GM19455 (cell line): ENCODE measurements at regions not wholly inside any gene's neighbourhood (a gene's known extent, or its start where the extent isn't known, plus 50 kb on each side); places are given as distances from the start of the nearest gene placed in this dataset.
A peak's percentile ranks its signal among the peaks of the same experiment; 100 is the strongest.

Experiments
- ATAC-seq: cut with Tn5 transposase; IDR thresholded peaks from one replicate; pipeline ENCODE4 v1.9.1; 2021; ENCODE audit not compliant: unreplicated experiment

- no peak for ATAC-seq
These were observed 58.4 kb downstream of the ARL4C start for GRCh38 chr2:234438305-234438977.

- ATAC-seq: no peak
These were observed 59.1 kb downstream of the ARL4C start for GRCh38 chr2:234437642-234438304.

- ATAC-seq: no peak
These were observed 60.4 kb downstream of the ARL4C start for GRCh38 chr2:234436482-234436837.

GRCh38 chr2:234435836-234436481, 60.9 kb downstream of the ARL4C start:
- no peak for ATAC-seq

GRCh38 chr2:234433201-234433600, 63.7 kb downstream of the ARL4C start:
- no peak for ATAC-seq

GRCh38 chr2:234430871-234431270, 66.0 kb downstream of the ARL4C start:
- ATAC-seq: no peak

GRCh38 chr2:234429265-234429664, 67.6 kb downstream of the ARL4C start:
- no peak for ATAC-seq

GRCh38 chr2:234427081-234428061, 69.5 kb downstream of the ARL4C start:
- no peak for ATAC-seq

GRCh38 chr2:234426616-234427015, 70.3 kb downstream of the ARL4C start:
- no peak for ATAC-seq

GRCh38 chr2:234425639-234426603, 71.0 kb downstream of the ARL4C start:
- ATAC-seq: peak; percentile 85

- no peak for ATAC-seq
These were observed 73.0 kb downstream of the ARL4C start for GRCh38 chr2:234423884-234424283.

GRCh38 chr2:234422981-234423431, 73.9 kb downstream of the ARL4C start:
- no peak for ATAC-seq

GRCh38 chr2:234422273-234422732, 74.6 kb downstream of the ARL4C start:
- no peak for ATAC-seq

GRCh38 chr2:234420408-234420807, 76.5 kb downstream of the ARL4C start:
- ATAC-seq: no peak

GRCh38 chr2:234419726-234420125, 77.2 kb downstream of the ARL4C start:
- ATAC-seq: no peak

- ATAC-seq: no peak
These were observed 81.2 kb downstream of the ARL4C start for GRCh38 chr2:234415706-234416105.

GRCh38 chr2:234414596-234414995, 82.3 kb downstream of the ARL4C start:
- ATAC-seq: no peak

GRCh38 chr2:234412726-234413125, 84.2 kb downstream of the ARL4C start:
- ATAC-seq: no peak

GRCh38 chr2:234411793-234412192, 85.1 kb downstream of the ARL4C start:
- peak; percentile 92 for ATAC-seq

GRCh38 chr2:234410526-234410925, 86.4 kb downstream of the ARL4C start:
- ATAC-seq: no peak
